Colonic mucosa (tissue), 4 donors: ENCODE measurements at regions not wholly inside any gene's neighbourhood (a gene's known extent, or its start where the extent isn't known, plus 50 kb on each side); places are given as distances from the start of the nearest gene placed in this dataset.

Source experiments
- DNase-seq: peaks from one replicate; pipeline ENCODE4 v3.0.0-alpha.2; 2020
- H3K27ac ChIP-seq: fragments of 200-600 bp; one replicate; pipeline ENCODE4 v1.8.0; 2021
- H3K27me3 ChIP-seq: fragments of 200-600 bp; one replicate; pipeline ENCODE4 v1.8.0; 2021
- H3K36me3 ChIP-seq: fragments of 200-600 bp; one replicate; pipeline ENCODE4 v1.8.0; 2021
- H3K4me1 ChIP-seq: fragments of 200-600 bp; one replicate; pipeline ENCODE4 v1.8.0; 2021; ENCODE audit warnings: mild to moderate bottlenecking
- H3K4me3 ChIP-seq: fragments of 200-600 bp; one replicate; pipeline ENCODE4 v1.8.0; 2021
- H3K9ac ChIP-seq, 2 donors: one replicate each; pipeline ENCODE4 v1.7.0; 2013; ENCODE audit warnings: control low read depth in 2 of 2, low read depth in 2 of 2, low read length in 2 of 2
- H3K9me3 ChIP-seq: fragments of 200-600 bp; one replicate; pipeline ENCODE4 v1.8.0; 2021
- CTCF ChIP-seq: fragments of 200-600 bp; IDR thresholded peaks from one replicate; pipeline ENCODE4 v1.8.0; 2022; ENCODE audit warnings: antibody characterized with exemption, mild to moderate bottlenecking
- intact Hi-C: fragments of 100-400 bp; cut with DNase I; formaldehyde crosslinking; loops from one replicate; pipeline ENCODE4 v1.14.1; 2022
- donor health status: healthy.
- donor health status: DM: no; HTN: no; CAD: no.
- donor health status: DM: no; HTN: no; CAD: no.

- Histone ChIP-seq H3K9me3 (no peaks in the 10 kb centered on the region), H3K27me3 (no peaks in the 10 kb centered on the region), H3K27ac (no peak overlapping the region), H3K9ac (no peak overlapping the region), H3K4me3 (no peak overlapping the region), H3K36me3 (no peaks in the 10 kb centered on the region), H3K4me1 (no peaks in the 10 kb centered on the region)
- DNase-seq: no peak
- no peak for TF ChIP-seq CTCF
- intact Hi-C loops: no loop called here
Measured at GRCh38 chr20:60505423-60505822, 547.2 kb downstream of the CDH26 start.

- Histone ChIP-seq H3K9me3 (no peaks in the 10 kb centered on the region), H3K27ac (no peak overlapping the region), H3K36me3 (no peaks in the 10 kb centered on the region), H3K9ac (no peak overlapping the region), H3K4me3 (no peak overlapping the region), H3K4me1 (no peaks in the 10 kb centered on the region), H3K27me3 (no peaks in the 10 kb centered on the region)
- intact Hi-C loops: no loop called here
- no peak for TF ChIP-seq CTCF
- no peak for DNase-seq
Measured at GRCh38 chr20:60506061-60506460, 547.8 kb downstream of the CDH26 start.

GRCh38 chr20:60507087-60507694 lies 549.0 kb downstream of the CDH26 start:
- H3K9me3 ChIP-seq: no peaks in the 10 kb centered on the region
- no peaks in the 10 kb centered on the region for H3K27me3 ChIP-seq
- intact Hi-C loops: no loop called here
- H3K4me3 ChIP-seq: no peak overlapping the region
- H3K4me1 ChIP-seq: no peaks in the 10 kb centered on the region
- DNase-seq: no peak
- no peaks in the 10 kb centered on the region for H3K36me3 ChIP-seq
- H3K27ac ChIP-seq: no peak overlapping the region
- TF ChIP-seq CTCF: no peak
- no peak overlapping the region for H3K9ac ChIP-seq

GRCh38 chr20:60509407-60509806 lies 551.2 kb downstream of the CDH26 start:
- Histone ChIP-seq H3K9ac (no peak overlapping the region), H3K4me3 (no peak overlapping the region), H3K36me3 (no peaks in the 10 kb centered on the region), H3K9me3 (no peaks in the 10 kb centered on the region), H3K27me3 (no peaks in the 10 kb centered on the region), H3K27ac (no peak overlapping the region), H3K4me1 (no peaks in the 10 kb centered on the region)
- no peak for DNase-seq
- no peak for TF ChIP-seq CTCF
- intact Hi-C loops: no loop called here

GRCh38 chr20:60510356-60510755 lies 552.1 kb downstream of the CDH26 start:
- Histone ChIP-seq H3K27ac (no peak overlapping the region), H3K9me3 (no peaks in the 10 kb centered on the region), H3K36me3 (no peaks in the 10 kb centered on the region), H3K4me3 (no peak overlapping the region), H3K27me3 (no peaks in the 10 kb centered on the region), H3K9ac (no peak overlapping the region), H3K4me1 (no peaks in the 10 kb centered on the region)
- intact Hi-C loops: no loop called here
- no peak for TF ChIP-seq CTCF
- DNase-seq: no peak
